ENCODE measurements at regions not wholly inside any gene's neighbourhood (a gene's known extent, or its start where the extent isn't known, plus 50 kb on each side); places are given as distances from the start of the nearest gene placed in this dataset.

DNA sequence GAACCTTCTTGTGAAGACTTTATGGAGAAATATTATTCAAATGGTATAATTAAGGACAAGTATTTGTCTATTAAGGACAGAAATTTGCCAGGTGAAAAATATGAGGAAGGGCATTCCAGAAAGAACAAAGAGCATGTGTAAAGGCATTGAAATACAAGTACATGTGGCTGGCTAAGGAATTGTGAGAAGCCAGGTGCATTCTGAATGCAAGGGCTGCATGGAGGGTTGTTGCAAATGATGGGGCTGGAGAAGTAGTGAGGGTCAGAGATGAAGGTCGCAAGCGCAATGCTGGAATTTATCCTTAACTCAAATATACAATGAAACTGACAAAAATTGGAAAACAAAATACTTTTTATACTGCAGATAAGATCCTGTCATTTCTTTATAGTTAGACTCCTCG lies 437.7 kb downstream of the ADAMTS20 start:
- Histone ChIP-seq H3K36me3 (no peaks in the 10 kb centered on the region), H3K27ac (no peak overlapping the region), H3K4me3 (no peak overlapping the region), H3K4me1 (ENCODE audit: low read depth) (peaks cover 28% of the 10 kb centered on the region), H3K9me3 (ENCODE audit: low read depth) (no peaks in the 10 kb centered on the region), H3K27me3 (no peaks in the 10 kb centered on the region)
- DNase-seq (ENCODE audit: low read depth in 1 of 2, low spot score in 1 of 2) = no peak
- TF ChIP-seq, protein P1, sequence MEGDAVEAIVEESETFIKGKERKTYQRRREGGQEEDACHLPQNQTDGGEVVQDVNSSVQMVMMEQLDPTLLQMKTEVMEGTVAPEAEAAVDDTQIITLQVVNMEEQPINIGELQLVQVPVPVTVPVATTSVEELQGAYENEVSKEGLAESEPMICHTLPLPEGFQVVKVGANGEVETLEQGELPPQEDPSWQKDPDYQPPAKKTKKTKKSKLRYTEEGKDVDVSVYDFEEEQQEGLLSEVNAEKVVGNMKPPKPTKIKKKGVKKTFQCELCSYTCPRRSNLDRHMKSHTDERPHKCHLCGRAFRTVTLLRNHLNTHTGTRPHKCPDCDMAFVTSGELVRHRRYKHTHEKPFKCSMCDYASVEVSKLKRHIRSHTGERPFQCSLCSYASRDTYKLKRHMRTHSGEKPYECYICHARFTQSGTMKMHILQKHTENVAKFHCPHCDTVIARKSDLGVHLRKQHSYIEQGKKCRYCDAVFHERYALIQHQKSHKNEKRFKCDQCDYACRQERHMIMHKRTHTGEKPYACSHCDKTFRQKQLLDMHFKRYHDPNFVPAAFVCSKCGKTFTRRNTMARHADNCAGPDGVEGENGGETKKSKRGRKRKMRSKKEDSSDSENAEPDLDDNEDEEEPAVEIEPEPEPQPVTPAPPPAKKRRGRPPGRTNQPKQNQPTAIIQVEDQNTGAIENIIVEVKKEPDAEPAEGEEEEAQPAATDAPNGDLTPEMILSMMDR (IDR thresholded peaks at IDR 0.05; ENCODE audit: low read depth, low read length) = no peak

DNA sequence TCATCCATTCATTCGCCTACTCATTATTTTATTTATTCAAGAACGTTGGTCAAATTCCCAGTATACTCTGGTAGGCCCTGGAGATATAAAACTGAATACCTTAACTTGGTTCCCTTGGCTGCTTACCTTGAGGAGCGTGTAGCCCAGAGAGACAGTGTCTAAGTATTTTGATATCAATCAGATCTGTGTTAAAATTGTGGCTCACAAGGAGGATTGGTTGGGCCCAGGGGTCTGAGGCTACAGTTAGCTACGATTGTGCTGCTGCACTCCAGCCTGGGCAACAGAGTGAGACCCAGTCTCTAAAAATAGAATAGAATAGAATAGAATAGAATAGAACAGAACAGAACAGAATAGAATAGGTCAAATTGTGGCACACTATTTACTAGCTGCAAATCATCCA lies 438.4 kb downstream of the ADAMTS20 start:
- no peak overlapping the region for H3K27ac ChIP-seq
- TF ChIP-seq, protein P1 (IDR thresholded peaks at IDR 0.05; ENCODE audit: low read depth, low read length) = no peak
- DNase-seq (ENCODE audit: low read depth in 1 of 2, low spot score in 1 of 2) = no peak

DNA sequence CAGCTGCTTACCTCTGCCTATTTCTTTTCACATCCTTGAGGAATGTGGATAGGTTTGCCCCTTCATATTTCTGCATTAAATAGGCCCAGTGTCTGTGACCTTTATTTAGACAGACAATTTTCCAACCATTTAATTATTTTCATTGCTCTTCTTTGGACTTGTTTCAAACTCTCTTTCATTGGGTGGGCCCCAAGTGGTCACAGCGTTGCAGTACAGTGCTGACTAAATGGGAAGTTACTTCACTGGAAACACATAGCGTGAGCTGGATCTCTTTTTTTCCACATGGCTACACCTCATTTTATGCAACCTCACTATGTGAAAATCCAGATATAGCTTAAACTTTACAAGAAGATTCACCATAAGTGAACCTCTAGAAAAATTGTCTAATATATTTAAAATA lies 438.9 kb downstream of the ADAMTS20 start:
- Histone ChIP-seq H3K27me3 (no peaks in the 10 kb centered on the region), H3K9me3 (ENCODE audit: low read depth) (no peaks in the 10 kb centered on the region), H3K4me1 (ENCODE audit: low read depth) (peaks cover 33% of the 10 kb centered on the region), H3K36me3 (no peaks in the 10 kb centered on the region), H3K27ac (peak overlapping the region; percentile 96), H3K4me3 (no peak overlapping the region)
- TF ChIP-seq, protein P1 (IDR thresholded peaks at IDR 0.05; ENCODE audit: low read depth, low read length) = peak; percentile 28
- peak; percentile 42 to 63 for DNase-seq (ENCODE audit: low read depth in 1 of 2, low spot score in 1 of 2)

More for the DNA sequence above, 438.4 kb downstream of the ADAMTS20 start:
- Histone ChIP-seq H3K9me3 (ENCODE audit: low read depth) (no peaks in the 10 kb centered on the region), H3K4me1 (ENCODE audit: low read depth) (peaks cover 29% of the 10 kb centered on the region), H3K4me3 (no peak overlapping the region), H3K36me3 (no peaks in the 10 kb centered on the region), H3K27me3 (no peaks in the 10 kb centered on the region)

DNA sequence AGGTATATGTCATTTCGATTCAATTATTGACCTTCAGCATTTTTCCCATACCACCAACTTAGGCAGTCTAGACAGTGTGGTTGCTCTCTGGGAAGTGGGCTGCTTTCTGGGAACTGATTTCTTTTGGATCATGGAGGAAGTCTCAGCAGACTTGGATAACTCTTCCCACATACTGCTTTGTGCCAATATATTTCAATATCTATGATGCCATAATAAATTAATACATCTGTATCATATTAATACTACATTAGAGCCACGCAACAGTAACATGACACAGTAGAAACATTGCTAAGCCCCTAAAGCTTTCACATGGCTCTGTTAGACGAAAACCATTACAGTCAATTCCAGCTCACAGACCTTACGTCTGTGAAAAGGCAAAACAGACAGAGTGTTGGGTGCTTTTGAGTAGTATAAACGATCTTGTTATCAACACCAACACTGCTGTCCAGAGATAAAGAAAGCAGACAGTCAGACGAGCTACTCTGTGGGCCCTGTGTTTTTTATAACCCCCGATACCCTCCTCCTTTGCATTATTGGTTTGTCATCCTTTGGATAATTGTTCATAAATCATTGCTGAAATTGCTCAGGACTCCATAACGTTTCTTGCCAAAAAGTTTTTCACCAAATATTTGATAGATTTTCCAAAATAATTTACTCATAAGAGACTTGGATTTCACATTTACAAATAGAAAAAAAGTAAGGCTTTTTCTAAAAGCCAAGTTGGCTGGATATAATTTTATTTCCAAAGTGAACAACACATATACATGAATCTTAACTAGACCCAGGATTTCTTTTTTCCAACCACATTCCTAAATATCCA lies 439.7 kb downstream of the ADAMTS20 start:
- Histone ChIP-seq H3K4me1 (ENCODE audit: low read depth) (peaks cover 40% of the 10 kb centered on the region), H3K27me3 (no peaks in the 10 kb centered on the region), H3K9me3 (ENCODE audit: low read depth) (no peaks in the 10 kb centered on the region), H3K36me3 (no peaks in the 10 kb centered on the region), H3K4me3 (no peak overlapping the region), H3K27ac (peak overlapping the region; percentile 96)
- DNase-seq (ENCODE audit: low read depth in 1 of 2, low spot score in 1 of 2) = peak; percentile 42 to 57
- TF ChIP-seq, protein P1 (IDR thresholded peaks at IDR 0.05; ENCODE audit: low read depth, low read length) = no peak

DNA sequence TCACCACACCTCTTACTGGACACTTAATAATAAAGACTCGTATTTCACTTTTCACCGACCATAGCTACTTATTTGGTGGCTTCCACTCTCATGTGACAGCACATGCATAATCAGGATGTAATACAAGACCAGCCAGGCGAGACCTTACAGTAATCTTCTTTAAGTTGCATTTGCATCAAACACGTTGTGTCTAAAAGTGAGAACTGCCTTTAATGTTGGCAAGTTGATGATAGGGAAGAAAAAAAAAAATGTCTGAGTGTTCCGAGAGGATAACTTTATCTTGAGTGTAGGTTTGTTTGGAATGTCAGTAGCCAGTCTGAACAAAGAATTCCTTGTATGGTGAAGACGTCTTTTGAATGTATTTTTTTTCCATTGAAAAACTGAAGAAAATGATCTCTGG lies 440.4 kb downstream of the ADAMTS20 start:
- Histone ChIP-seq H3K4me3 (no peak overlapping the region), H3K9me3 (ENCODE audit: low read depth) (no peaks in the 10 kb centered on the region), H3K4me1 (ENCODE audit: low read depth) (peaks cover 40% of the 10 kb centered on the region), H3K36me3 (no peaks in the 10 kb centered on the region), H3K27ac (peak overlapping the region; percentile 96), H3K27me3 (no peaks in the 10 kb centered on the region)
- peak; percentile 81 to 85 for DNase-seq (ENCODE audit: low read depth in 1 of 2, low spot score in 1 of 2)
- TF ChIP-seq, protein P1 (IDR thresholded peaks at IDR 0.05; ENCODE audit: low read depth, low read length) = no peak
